Neutrophil (primary cell): ENCODE measurements at regions not wholly inside any gene's neighbourhood (a gene's known extent, or its start where the extent isn't known, plus 50 kb on each side); places are given as distances from the start of the nearest gene placed in this dataset.

Source experiments
- H3K27ac ChIP-seq: fragments of 200-600 bp; sonication (generic); 2 replicates; pipeline ENCODE4 v1.5.1; 2016; ENCODE audit warnings: mild to moderate bottlenecking, moderate library complexity
- H3K27me3 ChIP-seq: fragments of 200-600 bp; sonication (generic); 2 replicates; pipeline ENCODE4 v1.6.0; 2016; ENCODE audit warnings: mild to moderate bottlenecking
- H3K36me3 ChIP-seq: fragments of 200-600 bp; sonication (generic); 2 replicates; pipeline ENCODE4 v1.5.1; 2017
- H3K4me1 ChIP-seq, 2 experiments: fragments of 200-600 bp in 1 of 2; sonication (generic) in 1 of 2; 1 replicate in 1 of 2; 2 replicates in 1 of 2; pipeline versions ENCODE4 v1.5.1 to v1.6.1; 2013 to 2016; ENCODE audit warnings: low read depth in 1 of 2, low read length in 1 of 2, mild to moderate bottlenecking in 1 of 2, moderate library complexity in 1 of 2; ENCODE audit not compliant: control insufficient read depth in 1 of 2, insufficient read depth in 1 of 2
- H3K4me3 ChIP-seq, 2 experiments: fragments of 200-600 bp in 1 of 2; sonication (generic) in 1 of 2; 1 replicate in 1 of 2; 2 replicates in 1 of 2; pipeline ENCODE4 v1.5.1; 2013 to 2016; ENCODE audit warnings: low read depth in 1 of 2, low read length in 1 of 2, mild to moderate bottlenecking in 1 of 2, moderate library complexity in 1 of 2
- H3K9me3 ChIP-seq: fragments of 200-600 bp; sonication (generic); 2 replicates; pipeline ENCODE4 v1.5.1; 2016
- TF ChIP-seq, protein P1 (sequence below): fragments of 200-600 bp; sonication (generic); IDR thresholded peaks from 2 replicates; pipeline ENCODE4 v1.5.1; 2016; ENCODE audit warnings: antibody characterized with exemption

DNA sequence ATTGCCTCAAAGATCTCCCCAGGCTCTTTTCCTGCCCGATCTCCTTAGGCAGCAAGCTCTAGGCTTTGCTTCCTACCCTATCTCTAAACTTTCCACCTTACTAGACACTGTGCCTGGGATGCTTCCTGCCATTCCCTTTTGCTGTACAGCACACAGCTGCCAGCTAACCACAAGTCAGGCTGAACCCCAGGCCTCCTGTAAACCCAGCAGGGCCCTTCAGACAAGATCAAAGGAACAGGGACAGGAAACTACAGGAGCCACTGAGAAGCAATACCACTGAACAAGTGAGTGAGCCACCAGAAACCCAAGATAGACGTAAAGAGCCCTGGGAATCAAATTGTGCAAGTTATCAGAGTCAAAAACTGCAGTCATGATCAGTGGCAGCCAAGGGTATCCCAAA, 180.7 kb downstream of the SUCLG1 start:
- Histone ChIP-seq H3K4me3 (no peak overlapping the region), H3K36me3 (no peaks in the 10 kb centered on the region), H3K4me1 (no peaks in the 10 kb centered on the region), H3K27ac (no peak overlapping the region), H3K9me3 (no peaks in the 10 kb centered on the region), H3K27me3 (no peaks in the 10 kb centered on the region)
- TF ChIP-seq, protein P1, sequence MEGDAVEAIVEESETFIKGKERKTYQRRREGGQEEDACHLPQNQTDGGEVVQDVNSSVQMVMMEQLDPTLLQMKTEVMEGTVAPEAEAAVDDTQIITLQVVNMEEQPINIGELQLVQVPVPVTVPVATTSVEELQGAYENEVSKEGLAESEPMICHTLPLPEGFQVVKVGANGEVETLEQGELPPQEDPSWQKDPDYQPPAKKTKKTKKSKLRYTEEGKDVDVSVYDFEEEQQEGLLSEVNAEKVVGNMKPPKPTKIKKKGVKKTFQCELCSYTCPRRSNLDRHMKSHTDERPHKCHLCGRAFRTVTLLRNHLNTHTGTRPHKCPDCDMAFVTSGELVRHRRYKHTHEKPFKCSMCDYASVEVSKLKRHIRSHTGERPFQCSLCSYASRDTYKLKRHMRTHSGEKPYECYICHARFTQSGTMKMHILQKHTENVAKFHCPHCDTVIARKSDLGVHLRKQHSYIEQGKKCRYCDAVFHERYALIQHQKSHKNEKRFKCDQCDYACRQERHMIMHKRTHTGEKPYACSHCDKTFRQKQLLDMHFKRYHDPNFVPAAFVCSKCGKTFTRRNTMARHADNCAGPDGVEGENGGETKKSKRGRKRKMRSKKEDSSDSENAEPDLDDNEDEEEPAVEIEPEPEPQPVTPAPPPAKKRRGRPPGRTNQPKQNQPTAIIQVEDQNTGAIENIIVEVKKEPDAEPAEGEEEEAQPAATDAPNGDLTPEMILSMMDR, result no peak

DNA sequence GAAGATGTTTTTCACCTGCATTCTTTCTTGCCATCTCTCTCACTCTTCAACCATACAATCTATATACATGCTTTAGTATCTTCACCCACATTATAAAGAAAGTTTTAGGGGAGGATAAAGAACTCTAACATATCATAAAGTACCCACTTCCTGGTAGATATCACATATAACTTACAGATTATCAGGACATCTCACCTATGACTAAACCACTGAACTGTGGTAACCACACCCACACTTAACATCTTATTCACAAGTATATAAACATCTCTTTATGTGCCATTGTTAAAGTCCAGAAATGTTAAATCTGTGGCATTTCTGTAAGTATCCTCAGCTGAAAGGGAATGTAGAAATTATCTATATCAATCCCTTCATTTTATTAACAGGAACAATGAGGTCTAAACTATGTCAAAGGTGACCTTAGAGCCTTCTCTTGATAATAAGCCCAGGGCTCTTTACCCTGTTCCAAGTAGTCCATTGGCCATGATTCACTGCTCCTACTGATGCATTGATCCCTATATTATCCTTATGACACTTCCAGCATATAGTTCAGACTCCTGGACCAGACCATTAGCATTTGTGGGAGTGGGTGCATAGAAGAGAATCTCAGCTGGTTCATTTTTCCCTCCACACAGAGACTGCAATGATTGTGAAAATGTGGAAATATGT, 182.4 kb downstream of the SUCLG1 start:
- Histone ChIP-seq H3K27ac (no peak overlapping the region), H3K27me3 (no peaks in the 10 kb centered on the region), H3K4me1 (no peaks in the 10 kb centered on the region), H3K36me3 (no peaks in the 10 kb centered on the region), H3K9me3 (no peaks in the 10 kb centered on the region), H3K4me3 (no peak overlapping the region)
- TF ChIP-seq, protein P1, result no peak

DNA sequence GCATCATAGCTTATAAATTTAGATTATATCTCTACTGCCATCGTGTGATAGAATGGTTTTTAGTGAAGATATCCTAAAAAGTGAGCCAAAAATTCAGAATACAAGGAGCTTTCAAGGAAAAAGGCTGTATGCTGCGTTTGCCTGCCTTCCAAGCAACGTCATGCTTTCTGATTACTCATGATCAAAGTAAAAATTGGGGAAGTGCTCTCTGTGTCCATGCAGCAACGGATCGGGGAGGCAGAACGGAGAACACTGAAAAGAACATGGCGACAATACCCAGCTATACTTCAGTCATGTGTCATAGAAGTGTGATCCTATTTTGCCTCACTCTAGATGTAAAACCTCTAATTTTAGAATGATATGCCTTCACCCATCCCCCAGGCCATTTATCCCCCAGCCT, 185.7 kb downstream of the SUCLG1 start:
- Histone ChIP-seq H3K27me3 (peaks cover 10% of the 10 kb centered on the region), H3K4me3 (no peak overlapping the region), H3K36me3 (no peaks in the 10 kb centered on the region), H3K27ac (no peak overlapping the region), H3K4me1 (no peaks in the 10 kb centered on the region), H3K9me3 (no peaks in the 10 kb centered on the region)
- TF ChIP-seq, protein P1, result no peak

DNA sequence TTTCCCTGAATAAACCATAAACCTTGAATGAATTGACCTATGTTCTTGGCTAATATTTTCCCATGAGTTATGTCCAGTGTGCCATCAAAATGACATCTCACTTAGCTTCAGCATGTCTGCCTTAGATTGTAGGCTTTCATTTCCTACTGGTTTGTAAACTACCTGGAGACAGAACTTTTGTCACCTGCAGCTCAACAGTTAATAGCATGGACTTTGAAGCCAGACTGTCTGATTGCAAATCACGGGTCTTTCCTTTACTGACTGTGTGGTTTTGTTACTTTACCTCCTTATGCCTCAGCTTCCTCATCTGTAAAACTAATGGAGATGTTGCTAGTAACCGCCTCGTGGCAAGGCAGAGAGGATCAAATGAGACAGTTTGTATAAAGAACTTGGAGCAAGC, 187.1 kb downstream of the SUCLG1 start:
- Histone ChIP-seq H3K36me3 (no peaks in the 10 kb centered on the region), H3K4me1 (no peaks in the 10 kb centered on the region), H3K4me3 (no peak overlapping the region), H3K9me3 (no peaks in the 10 kb centered on the region), H3K27ac (no peak overlapping the region), H3K27me3 (peaks cover 10% of the 10 kb centered on the region)
- TF ChIP-seq, protein P1, result no peak

DNA sequence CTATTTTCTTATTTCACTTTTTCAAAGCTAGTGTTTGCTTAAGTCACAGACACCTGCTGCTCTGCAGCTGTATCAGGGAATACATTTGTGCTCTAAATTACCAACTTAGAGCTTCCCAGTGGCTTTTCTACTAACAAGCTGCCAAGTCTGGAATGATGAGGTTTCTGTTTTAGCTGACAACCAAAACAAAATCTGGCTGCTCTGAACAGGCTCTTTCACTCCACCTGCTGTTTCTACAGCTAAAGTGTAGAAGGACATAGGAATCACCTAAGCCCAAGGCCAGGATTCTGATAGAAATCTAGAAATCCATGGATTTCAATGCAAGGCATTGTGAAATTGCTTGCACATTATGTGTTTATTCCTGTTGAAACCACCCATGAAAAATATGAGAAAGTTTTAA, 201.2 kb downstream of the SUCLG1 start:
- H3K27ac ChIP-seq, result no peak overlapping the region
- no peaks in the 10 kb centered on the region for H3K9me3 ChIP-seq
- no peaks in the 10 kb centered on the region for H3K27me3 ChIP-seq
- no peaks in the 10 kb centered on the region for H3K36me3 ChIP-seq
- TF ChIP-seq, protein P1, result no peak
- peaks cover 0 to 3% of the 10 kb centered on the region in 2 experiments for H3K4me1 ChIP-seq
- no peak overlapping the region for H3K4me3 ChIP-seq
